ENCODE measurements at regions not wholly inside any gene's neighbourhood (a gene's known extent, or its start where the extent isn't known, plus 50 kb on each side); places are given as distances from the start of the nearest gene placed in this dataset.

DNA sequence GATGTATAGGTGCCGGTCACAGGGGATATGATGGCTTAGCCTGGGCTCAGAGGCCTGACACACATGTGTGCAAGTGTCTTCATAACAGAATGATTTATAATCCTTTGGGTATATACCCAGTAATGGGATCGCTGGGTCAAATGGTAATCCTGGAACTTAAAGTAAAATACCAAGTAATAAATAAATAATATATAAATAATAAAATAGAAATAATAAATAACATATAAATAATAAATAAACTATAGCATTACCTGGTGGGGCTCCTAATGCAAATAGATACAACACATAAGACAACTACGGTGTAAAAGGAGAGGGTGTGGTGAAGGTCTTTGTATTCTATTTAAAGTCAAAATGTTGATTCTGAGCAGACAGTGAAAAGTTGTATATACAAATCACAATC is 68.5 kb upstream of the GFPT2 start:
- no peaks in the 10 kb centered on the region for H3K9me2 ChIP-seq
- no peaks in the 10 kb centered on the region for H3F3A ChIP-seq (replicated peaks; ENCODE audit: insufficient read depth)
- H3K27ac ChIP-seq (ENCODE audit: low read depth in 2 of 2, low read length in 1 of 2) = no peak overlapping the region
- H3K36me3 ChIP-seq (replicated peaks in 1 of 2; ENCODE audit: control insufficient read depth in 1 of 2, insufficient read depth in 2 of 2, low read length in 1 of 2) = no peaks in the 10 kb centered on the region
- H3K4me2 ChIP-seq = no peak overlapping the region
- H2AFZ ChIP-seq (ENCODE audit: low read depth) = no peak overlapping the region
- no peak overlapping the region for H3K9ac ChIP-seq
- 52% methylated on average over 3 of the region's 3 CpGs for WGBS (ENCODE audit: low lambda C conversion rate)
- ChIA-PET CTCF (no interaction called here), POLR2A (no interaction called here)
- H3K79me2 ChIP-seq (ENCODE audit: insufficient read depth) = no peaks in the 10 kb centered on the region
- no peaks in the 10 kb centered on the region for H3K9me3 ChIP-seq
- no peaks in the 10 kb centered on the region for H4K20me1 ChIP-seq (ENCODE audit: insufficient read depth)
- DNase-seq = no peak
- H3K4me3 ChIP-seq (ENCODE audit: low read depth in 2 of 2, low read length in 1 of 2) = no peak overlapping the region
- H3K27me3 ChIP-seq (ENCODE audit: insufficient read depth) = no peaks in the 10 kb centered on the region
- H3K4me1 ChIP-seq (ENCODE audit: control insufficient read depth in 1 of 2, insufficient read depth in 2 of 2, low read depth in 1 of 2, low read length in 1 of 2) = no peaks in the 10 kb centered on the region
- TF ChIP-seq, protein P1, sequence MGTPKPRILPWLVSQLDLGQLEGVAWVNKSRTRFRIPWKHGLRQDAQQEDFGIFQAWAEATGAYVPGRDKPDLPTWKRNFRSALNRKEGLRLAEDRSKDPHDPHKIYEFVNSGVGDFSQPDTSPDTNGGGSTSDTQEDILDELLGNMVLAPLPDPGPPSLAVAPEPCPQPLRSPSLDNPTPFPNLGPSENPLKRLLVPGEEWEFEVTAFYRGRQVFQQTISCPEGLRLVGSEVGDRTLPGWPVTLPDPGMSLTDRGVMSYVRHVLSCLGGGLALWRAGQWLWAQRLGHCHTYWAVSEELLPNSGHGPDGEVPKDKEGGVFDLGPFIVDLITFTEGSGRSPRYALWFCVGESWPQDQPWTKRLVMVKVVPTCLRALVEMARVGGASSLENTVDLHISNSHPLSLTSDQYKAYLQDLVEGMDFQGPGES (IDR thresholded peaks at IDR 0.05; ENCODE audit: low read depth, low read length) = no peak
- TF ChIP-seq SIN3A (IDR thresholded peaks at IDR 0.05; ENCODE audit: borderline replicate concordance, low read depth, low read length) (no peak), GABPA (IDR thresholded peaks at IDR 0.05; ENCODE audit: low read depth) (no peak), JUND (IDR thresholded peaks at IDR 0.05) (no peak), TEAD4 (IDR thresholded peaks at IDR 0.05; ENCODE audit: borderline replicate concordance, insufficient read depth) (no peak), FOXJ3 (CRISPR knock-in tag; IDR thresholded peaks at IDR 0.05) (no peak), EP300 (IDR thresholded peaks at IDR 0.05; ENCODE audit: borderline replicate concordance in 1 of 2, low read depth in 1 of 2, low read length in 1 of 2) (no peak), EZH2phosphoT487 (IDR thresholded peaks at IDR 0.05; ENCODE audit: borderline replicate concordance, low read depth) (no peak), USF2 (IDR thresholded peaks at IDR 0.05; ENCODE audit: borderline replicate concordance, low read depth, low read length) (no peak), ELF1 (IDR thresholded peaks at IDR 0.05) (no peak), TCF12 (IDR thresholded peaks at IDR 0.05) (no peak), RAD21 (IDR thresholded peaks at IDR 0.05; ENCODE audit: low read length) (no peak), MAX (IDR thresholded peaks at IDR 0.05; ENCODE audit: low read depth) (no peak), RXRA (IDR thresholded peaks at IDR 0.05; ENCODE audit: borderline replicate concordance, low read depth) (no peak), TAF1 (IDR thresholded peaks at IDR 0.05; ENCODE audit: borderline replicate concordance, low read depth, low read length) (no peak), MXI1 (IDR thresholded peaks at IDR 0.05; ENCODE audit: low read depth, low read length) (no peak)
- TF ChIP-seq, protein P2, sequence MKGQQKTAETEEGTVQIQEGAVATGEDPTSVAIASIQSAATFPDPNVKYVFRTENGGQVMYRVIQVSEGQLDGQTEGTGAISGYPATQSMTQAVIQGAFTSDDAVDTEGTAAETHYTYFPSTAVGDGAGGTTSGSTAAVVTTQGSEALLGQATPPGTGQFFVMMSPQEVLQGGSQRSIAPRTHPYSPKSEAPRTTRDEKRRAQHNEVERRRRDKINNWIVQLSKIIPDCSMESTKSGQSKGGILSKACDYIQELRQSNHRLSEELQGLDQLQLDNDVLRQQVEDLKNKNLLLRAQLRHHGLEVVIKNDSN (IDR thresholded peaks at IDR 0.05; ENCODE audit: borderline replicate concordance, low read depth) = no peak
- TF ChIP-seq, protein P3, sequence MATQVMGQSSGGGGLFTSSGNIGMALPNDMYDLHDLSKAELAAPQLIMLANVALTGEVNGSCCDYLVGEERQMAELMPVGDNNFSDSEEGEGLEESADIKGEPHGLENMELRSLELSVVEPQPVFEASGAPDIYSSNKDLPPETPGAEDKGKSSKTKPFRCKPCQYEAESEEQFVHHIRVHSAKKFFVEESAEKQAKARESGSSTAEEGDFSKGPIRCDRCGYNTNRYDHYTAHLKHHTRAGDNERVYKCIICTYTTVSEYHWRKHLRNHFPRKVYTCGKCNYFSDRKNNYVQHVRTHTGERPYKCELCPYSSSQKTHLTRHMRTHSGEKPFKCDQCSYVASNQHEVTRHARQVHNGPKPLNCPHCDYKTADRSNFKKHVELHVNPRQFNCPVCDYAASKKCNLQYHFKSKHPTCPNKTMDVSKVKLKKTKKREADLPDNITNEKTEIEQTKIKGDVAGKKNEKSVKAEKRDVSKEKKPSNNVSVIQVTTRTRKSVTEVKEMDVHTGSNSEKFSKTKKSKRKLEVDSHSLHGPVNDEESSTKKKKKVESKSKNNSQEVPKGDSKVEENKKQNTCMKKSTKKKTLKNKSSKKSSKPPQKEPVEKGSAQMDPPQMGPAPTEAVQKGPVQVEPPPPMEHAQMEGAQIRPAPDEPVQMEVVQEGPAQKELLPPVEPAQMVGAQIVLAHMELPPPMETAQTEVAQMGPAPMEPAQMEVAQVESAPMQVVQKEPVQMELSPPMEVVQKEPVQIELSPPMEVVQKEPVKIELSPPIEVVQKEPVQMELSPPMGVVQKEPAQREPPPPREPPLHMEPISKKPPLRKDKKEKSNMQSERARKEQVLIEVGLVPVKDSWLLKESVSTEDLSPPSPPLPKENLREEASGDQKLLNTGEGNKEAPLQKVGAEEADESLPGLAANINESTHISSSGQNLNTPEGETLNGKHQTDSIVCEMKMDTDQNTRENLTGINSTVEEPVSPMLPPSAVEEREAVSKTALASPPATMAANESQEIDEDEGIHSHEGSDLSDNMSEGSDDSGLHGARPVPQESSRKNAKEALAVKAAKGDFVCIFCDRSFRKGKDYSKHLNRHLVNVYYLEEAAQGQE (IDR thresholded peaks at IDR 0.05; ENCODE audit: low read depth, low read length) = no peak
- TF ChIP-seq, protein P4, sequence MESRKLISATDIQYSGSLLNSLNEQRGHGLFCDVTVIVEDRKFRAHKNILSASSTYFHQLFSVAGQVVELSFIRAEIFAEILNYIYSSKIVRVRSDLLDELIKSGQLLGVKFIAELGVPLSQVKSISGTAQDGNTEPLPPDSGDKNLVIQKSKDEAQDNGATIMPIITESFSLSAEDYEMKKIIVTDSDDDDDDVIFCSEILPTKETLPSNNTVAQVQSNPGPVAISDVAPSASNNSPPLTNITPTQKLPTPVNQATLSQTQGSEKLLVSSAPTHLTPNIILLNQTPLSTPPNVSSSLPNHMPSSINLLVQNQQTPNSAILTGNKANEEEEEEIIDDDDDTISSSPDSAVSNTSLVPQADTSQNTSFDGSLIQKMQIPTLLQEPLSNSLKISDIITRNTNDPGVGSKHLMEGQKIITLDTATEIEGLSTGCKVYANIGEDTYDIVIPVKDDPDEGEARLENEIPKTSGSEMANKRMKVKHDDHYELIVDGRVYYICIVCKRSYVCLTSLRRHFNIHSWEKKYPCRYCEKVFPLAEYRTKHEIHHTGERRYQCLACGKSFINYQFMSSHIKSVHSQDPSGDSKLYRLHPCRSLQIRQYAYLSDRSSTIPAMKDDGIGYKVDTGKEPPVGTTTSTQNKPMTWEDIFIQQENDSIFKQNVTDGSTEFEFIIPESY (IDR thresholded peaks at IDR 0.05; ENCODE audit: borderline replicate concordance, low read depth) = no peak
